ENCODE measurements at regions not wholly inside any gene's neighbourhood (a gene's known extent, or its start where the extent isn't known, plus 50 kb on each side); places are given as distances from the start of the nearest gene placed in this dataset.

DNA sequence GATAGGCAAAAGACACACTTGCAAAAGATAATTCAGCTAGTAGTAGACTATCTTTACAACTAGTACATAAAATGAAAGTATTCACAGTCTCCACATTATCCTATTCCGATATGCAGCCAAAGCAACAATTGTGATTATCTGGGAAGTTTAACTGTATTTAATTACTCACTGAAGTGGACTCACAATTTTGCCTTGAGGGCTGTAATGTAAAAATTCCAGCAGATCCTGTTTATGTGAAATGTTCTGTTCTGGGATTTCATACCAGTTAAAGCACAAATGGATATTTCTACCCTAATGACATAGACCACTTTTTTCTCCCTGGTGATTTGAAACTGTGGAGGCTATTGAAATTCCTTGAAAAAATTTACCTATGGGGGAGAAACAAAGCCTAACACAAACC is 474.4 kb upstream of the EDIL3 start:
- FAIRE-seq (no peak), DNase-seq (ENCODE audit: insufficient read length, low spot score) (no peak)
- TF ChIP-seq POLR2A (IDR thresholded peaks at IDR 0.05; ENCODE audit: low read depth, low read length) (no peak), TAF1 (IDR thresholded peaks at IDR 0.05; ENCODE audit: low read depth, low read length) (no peak), PAX5 (IDR thresholded peaks at IDR 0.05; ENCODE audit: insufficient read depth, low read length, severe bottlenecking) (no peak), POU2F2 (IDR thresholded peaks at IDR 0.05; ENCODE audit: low read depth, low read length) (no peak), POLR2AphosphoS5 (IDR thresholded peaks at IDR 0.05; ENCODE audit: low read depth, low read length) (no peak), SPI1 (IDR thresholded peaks at IDR 0.05; ENCODE audit: low read depth, low read length) (no peak)

DNA sequence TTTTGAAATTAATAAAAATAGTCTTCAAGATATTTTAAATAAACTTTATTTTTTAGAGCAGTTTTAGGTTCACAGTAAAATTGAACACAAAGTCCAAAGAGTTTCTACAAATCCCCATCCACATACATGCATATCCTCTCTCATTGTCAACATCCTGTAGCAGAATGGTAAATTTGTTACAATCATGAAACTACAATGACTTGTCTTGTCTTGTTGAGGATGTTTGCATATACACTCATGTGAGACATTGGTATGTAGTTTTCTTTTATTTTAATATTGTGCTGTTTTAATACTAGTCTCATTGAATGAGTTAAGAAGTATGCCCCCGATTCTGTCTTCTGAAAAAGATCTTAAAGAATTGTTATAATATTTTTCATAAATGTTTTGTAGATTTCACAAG is 447.0 kb upstream of the EDIL3 start:
- DNase-seq (ENCODE audit: insufficient read length, low spot score) (no peak), FAIRE-seq (no peak)
- TF ChIP-seq SPI1 (IDR thresholded peaks at IDR 0.05; ENCODE audit: low read depth, low read length) (no peak), TAF1 (IDR thresholded peaks at IDR 0.05; ENCODE audit: low read depth, low read length) (no peak), PAX5 (IDR thresholded peaks at IDR 0.05; ENCODE audit: insufficient read depth, low read length, severe bottlenecking) (no peak), POLR2A (IDR thresholded peaks at IDR 0.05; ENCODE audit: low read depth, low read length) (no peak), POU2F2 (IDR thresholded peaks at IDR 0.05; ENCODE audit: low read depth, low read length) (no peak), POLR2AphosphoS5 (IDR thresholded peaks at IDR 0.05; ENCODE audit: low read depth, low read length) (no peak)

DNA sequence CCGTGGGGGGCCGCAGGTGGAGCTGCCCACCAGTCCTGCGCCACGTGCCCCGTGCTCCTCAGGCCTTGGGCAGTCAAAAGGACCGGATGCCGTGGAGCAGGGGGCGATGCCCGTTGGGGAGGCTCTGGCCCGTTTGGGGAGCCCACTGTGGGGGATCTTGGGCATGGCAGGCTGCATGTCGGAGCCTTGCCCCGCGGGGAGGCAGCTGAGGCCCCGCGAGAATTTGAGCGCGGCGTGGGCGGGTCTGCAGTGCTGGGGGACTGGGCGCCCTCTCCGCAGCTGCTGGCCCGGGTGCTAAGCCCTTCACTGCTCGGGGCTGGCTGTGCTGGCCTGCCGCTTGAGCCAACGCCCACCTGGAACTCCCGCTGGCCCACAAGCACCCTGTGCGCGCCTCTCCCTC is 445.6 kb upstream of the EDIL3 start:
- DNase-seq (ENCODE audit: insufficient read length, low spot score) (no peak), FAIRE-seq (no peak)
- no peak for TF ChIP-seq TAF1 (IDR thresholded peaks at IDR 0.05; ENCODE audit: low read depth, low read length)
- TF ChIP-seq SPI1 (IDR thresholded peaks at IDR 0.05; ENCODE audit: low read depth, low read length): no peak
- no peak for TF ChIP-seq POLR2AphosphoS5 (IDR thresholded peaks at IDR 0.05; ENCODE audit: low read depth, low read length)
- TF ChIP-seq POLR2A (IDR thresholded peaks at IDR 0.05; ENCODE audit: low read depth, low read length): no peak
- TF ChIP-seq PAX5 (IDR thresholded peaks at IDR 0.05; ENCODE audit: insufficient read depth, low read length, severe bottlenecking): no peak

DNA sequence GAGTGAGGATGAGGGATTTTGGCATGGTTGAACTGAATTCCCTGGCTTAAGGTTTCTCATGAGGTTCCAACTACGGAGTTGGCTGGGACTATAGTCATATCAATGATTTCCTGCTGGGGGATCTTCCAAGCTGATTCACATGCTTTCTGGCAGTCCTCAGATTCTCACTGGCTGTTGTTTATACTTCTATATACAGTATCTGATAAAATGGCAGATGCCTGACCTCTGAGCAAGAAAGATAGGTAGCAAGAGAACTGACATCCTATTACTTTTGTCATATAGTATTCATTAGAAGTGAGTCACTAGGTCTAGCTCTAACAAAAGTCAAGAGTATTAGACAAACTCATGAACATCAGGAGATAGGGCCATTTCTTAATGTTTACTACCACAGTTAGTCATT is 440.9 kb upstream of the EDIL3 start:
- FAIRE-seq (no peak), DNase-seq (ENCODE audit: insufficient read length, low spot score) (no peak)
- TF ChIP-seq POU2F2 (IDR thresholded peaks at IDR 0.05; ENCODE audit: low read depth, low read length) (no peak), POLR2AphosphoS5 (IDR thresholded peaks at IDR 0.05; ENCODE audit: low read depth, low read length) (no peak), PAX5 (IDR thresholded peaks at IDR 0.05; ENCODE audit: insufficient read depth, low read length, severe bottlenecking) (no peak), SPI1 (IDR thresholded peaks at IDR 0.05; ENCODE audit: low read depth, low read length) (no peak)

DNA sequence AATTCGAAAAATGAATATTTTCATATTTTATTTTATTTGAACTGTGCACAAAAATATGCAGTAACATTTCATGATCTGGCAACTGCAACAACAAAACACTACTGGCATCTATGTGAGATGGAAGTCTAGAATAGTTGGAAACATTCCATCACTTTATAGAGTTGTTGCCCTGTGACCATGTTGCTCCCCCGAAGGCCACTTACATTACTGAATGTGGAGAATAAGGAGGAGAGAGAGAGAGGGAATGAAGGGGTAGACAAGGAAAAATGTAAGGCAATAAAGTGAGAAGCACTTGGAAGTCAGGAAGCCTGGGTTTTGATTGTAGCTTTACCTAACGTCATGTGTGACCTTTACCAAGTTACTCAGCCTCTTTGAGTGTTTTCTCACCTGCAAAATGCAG is 437.2 kb upstream of the EDIL3 start:
- DNase-seq (ENCODE audit: insufficient read length, low spot score): no peak
- no peak for FAIRE-seq
- TF ChIP-seq TAF1 (IDR thresholded peaks at IDR 0.05; ENCODE audit: low read depth, low read length) (no peak), SPI1 (IDR thresholded peaks at IDR 0.05; ENCODE audit: low read depth, low read length) (no peak), POLR2A (IDR thresholded peaks at IDR 0.05; ENCODE audit: low read depth, low read length) (no peak), POU2F2 (IDR thresholded peaks at IDR 0.05; ENCODE audit: low read depth, low read length) (no peak), POLR2AphosphoS5 (IDR thresholded peaks at IDR 0.05; ENCODE audit: low read depth, low read length) (no peak), PAX5 (IDR thresholded peaks at IDR 0.05; ENCODE audit: insufficient read depth, low read length, severe bottlenecking) (no peak)

DNA sequence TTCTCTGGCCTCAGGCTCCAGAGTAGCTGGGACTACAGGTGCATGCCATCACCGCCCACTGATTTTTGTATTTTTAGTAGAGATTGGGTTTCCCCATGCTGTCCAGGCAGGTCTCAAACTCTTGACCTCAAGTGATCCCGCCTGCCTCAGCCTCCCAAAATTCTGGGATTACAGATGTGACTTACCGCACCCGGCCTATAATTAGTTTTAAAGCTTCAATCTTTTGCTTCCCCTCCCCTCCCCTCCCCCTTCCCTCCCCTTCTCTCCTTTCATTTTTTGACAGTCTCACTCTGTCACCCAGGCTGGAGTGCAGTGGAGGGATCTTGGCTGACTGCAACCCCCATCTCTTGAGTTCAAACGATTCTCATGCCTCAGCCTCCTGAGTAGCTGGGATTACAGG is 433.3 kb upstream of the EDIL3 start:
- TF ChIP-seq POLR2AphosphoS5 (IDR thresholded peaks at IDR 0.05; ENCODE audit: low read depth, low read length) (no peak), POLR2A (IDR thresholded peaks at IDR 0.05; ENCODE audit: low read depth, low read length) (no peak), PAX5 (IDR thresholded peaks at IDR 0.05; ENCODE audit: insufficient read depth, low read length, severe bottlenecking) (no peak), SPI1 (IDR thresholded peaks at IDR 0.05; ENCODE audit: low read depth, low read length) (no peak), POU2F2 (IDR thresholded peaks at IDR 0.05; ENCODE audit: low read depth, low read length) (no peak), TAF1 (IDR thresholded peaks at IDR 0.05; ENCODE audit: low read depth, low read length) (no peak)
- FAIRE-seq: no peak
- DNase-seq (ENCODE audit: insufficient read length, low spot score): no peak

DNA sequence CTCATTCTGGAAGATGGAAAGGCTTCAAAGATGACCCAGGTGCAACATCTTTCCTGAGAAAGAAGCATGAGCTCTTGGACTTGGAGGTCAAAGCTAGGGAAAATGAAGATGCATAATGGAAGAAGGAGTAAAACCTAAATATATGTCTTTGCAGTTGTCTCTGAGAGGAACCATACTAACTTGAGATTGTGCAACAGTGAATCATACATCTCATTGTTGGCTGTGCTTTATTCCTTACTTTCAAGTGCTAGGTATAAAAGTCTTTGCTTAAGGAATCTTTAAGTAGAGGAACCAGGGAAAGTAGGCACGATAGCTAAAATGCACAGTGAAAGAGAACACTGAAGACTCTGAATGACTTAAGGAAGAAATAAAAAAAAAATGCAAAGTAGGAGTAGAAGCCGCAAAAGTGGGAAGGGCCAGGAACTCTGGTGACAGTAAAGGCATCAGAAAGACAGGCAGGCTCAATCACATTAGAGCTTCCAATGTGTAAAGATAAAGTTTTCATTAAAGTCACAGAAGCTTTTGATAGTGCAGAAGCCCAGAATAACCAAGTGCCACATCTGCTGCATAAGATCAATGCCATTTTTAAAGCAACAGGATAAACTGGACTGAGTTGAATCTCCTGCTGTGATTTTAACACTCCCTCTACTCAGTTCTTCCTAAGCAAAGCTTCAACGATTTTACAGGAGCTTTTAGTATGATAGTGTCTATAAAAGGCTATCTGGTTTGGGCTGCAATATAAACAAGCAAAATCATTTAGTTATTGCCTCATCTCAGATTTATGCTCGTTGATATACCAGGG is 432.3 kb upstream of the EDIL3 start:
- no peak for TF ChIP-seq SPI1 (IDR thresholded peaks at IDR 0.05; ENCODE audit: low read depth, low read length)
- no peak for TF ChIP-seq PAX5 (IDR thresholded peaks at IDR 0.05; ENCODE audit: insufficient read depth, low read length, severe bottlenecking)
- TF ChIP-seq POLR2A (IDR thresholded peaks at IDR 0.05; ENCODE audit: low read depth, low read length): no peak
- no peak for TF ChIP-seq POLR2AphosphoS5 (IDR thresholded peaks at IDR 0.05; ENCODE audit: low read depth, low read length)
- TF ChIP-seq TAF1 (IDR thresholded peaks at IDR 0.05; ENCODE audit: low read depth, low read length): no peak
- TF ChIP-seq POU2F2 (IDR thresholded peaks at IDR 0.05; ENCODE audit: low read depth, low read length): no peak
- DNase-seq (ENCODE audit: insufficient read length, low spot score) (no peak), FAIRE-seq (no peak)

DNA sequence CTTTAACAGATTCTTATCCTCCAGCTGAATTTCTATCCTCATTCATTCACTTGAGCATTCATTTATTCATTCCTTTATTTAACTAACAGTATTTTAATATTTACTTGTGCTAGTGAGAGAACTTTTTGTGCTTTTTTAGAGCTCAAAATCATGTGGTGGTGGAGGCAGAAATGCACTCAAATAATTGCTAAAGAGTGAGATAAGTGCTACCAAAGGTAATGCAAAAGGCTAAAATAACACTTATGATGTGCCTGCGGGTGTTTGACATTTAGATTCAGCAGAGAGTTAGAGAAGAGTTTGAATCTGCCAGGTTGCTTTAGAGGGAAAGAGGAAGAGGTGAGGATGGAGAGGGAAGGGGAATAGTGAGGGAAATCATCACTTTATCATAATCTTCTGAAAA is 431.5 kb upstream of the EDIL3 start:
- TF ChIP-seq TAF1 (IDR thresholded peaks at IDR 0.05; ENCODE audit: low read depth, low read length): no peak
- TF ChIP-seq PAX5 (IDR thresholded peaks at IDR 0.05; ENCODE audit: insufficient read depth, low read length, severe bottlenecking): no peak
- TF ChIP-seq SPI1 (IDR thresholded peaks at IDR 0.05; ENCODE audit: low read depth, low read length): no peak
- no peak for TF ChIP-seq POLR2A (IDR thresholded peaks at IDR 0.05; ENCODE audit: low read depth, low read length)
- no peak for TF ChIP-seq POLR2AphosphoS5 (IDR thresholded peaks at IDR 0.05; ENCODE audit: low read depth, low read length)
- TF ChIP-seq POU2F2 (IDR thresholded peaks at IDR 0.05; ENCODE audit: low read depth, low read length): no peak
- DNase-seq (ENCODE audit: insufficient read length, low spot score) (no peak), FAIRE-seq (no peak)

DNA sequence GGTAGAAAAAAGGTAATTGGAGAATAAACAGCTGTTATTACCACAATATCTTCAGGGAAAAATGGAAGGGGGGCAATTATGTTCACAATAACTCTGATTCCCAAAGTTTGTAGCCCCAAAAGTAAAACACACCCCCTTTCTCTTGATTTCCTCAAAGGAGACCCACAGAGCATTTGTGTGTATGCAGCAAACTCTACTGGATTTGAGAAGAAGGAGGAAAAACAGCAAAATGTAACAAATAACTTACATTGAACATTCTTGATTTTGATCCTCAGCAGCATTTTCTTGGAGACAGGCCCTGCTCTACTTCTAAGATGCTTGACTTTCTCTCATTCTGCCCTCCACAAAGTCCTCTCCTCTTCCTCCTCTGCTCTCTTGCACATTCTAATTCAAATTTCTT is 420.8 kb upstream of the EDIL3 start:
- FAIRE-seq: no peak
- DNase-seq (ENCODE audit: insufficient read length, low spot score): no peak
- TF ChIP-seq TAF1 (IDR thresholded peaks at IDR 0.05; ENCODE audit: low read depth, low read length): no peak
- TF ChIP-seq POLR2AphosphoS5 (IDR thresholded peaks at IDR 0.05; ENCODE audit: low read depth, low read length): no peak
- TF ChIP-seq POU2F2 (IDR thresholded peaks at IDR 0.05; ENCODE audit: low read depth, low read length): no peak
- no peak for TF ChIP-seq PAX5 (IDR thresholded peaks at IDR 0.05; ENCODE audit: insufficient read depth, low read length, severe bottlenecking)
- TF ChIP-seq SPI1 (IDR thresholded peaks at IDR 0.05; ENCODE audit: low read depth, low read length): no peak
- TF ChIP-seq POLR2A (IDR thresholded peaks at IDR 0.05; ENCODE audit: low read depth, low read length): no peak

DNA sequence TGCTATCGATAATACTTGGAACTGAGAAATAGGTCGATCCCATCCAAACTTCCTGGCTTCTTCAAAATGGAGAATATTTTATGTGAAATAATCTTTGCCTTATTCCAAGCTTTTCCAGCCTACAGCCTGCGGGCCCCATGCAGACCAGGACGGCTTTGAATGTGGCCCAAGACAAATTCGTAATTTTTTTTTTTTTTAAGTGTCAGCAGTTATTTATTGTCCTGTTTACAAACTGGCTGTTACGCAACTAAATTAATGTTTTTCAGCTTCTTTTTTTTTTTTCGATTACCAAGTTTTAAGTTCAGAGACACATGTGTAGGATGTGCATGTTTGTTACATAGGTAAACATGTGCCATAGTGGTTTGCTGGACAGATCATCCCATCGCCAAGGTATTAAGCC is 411.7 kb upstream of the EDIL3 start:
- TF ChIP-seq SPI1 (IDR thresholded peaks at IDR 0.05; ENCODE audit: low read depth, low read length): no peak
- TF ChIP-seq TAF1 (IDR thresholded peaks at IDR 0.05; ENCODE audit: low read depth, low read length): no peak
- TF ChIP-seq POLR2AphosphoS5 (IDR thresholded peaks at IDR 0.05; ENCODE audit: low read depth, low read length): no peak
- no peak for TF ChIP-seq PAX5 (IDR thresholded peaks at IDR 0.05; ENCODE audit: insufficient read depth, low read length, severe bottlenecking)
- no peak for TF ChIP-seq POU2F2 (IDR thresholded peaks at IDR 0.05; ENCODE audit: low read depth, low read length)
- TF ChIP-seq POLR2A (IDR thresholded peaks at IDR 0.05; ENCODE audit: low read depth, low read length): no peak
- no peak for DNase-seq (ENCODE audit: insufficient read length, low spot score)
- FAIRE-seq: no peak
